RWPE2 (cell line): ENCODE measurements at regions not wholly inside any gene's neighbourhood (a gene's known extent, or its start where the extent isn't known, plus 50 kb on each side); places are given as distances from the start of the nearest gene placed in this dataset.

Experiments
- ATAC-seq: fragments of 200-7000 bp; cut with Tn5 transposase; 3 replicates; pipeline ENCODE4 v1.9.1; 2021; ENCODE audit warnings: low read depth
- DNase-seq: peaks from one replicate; pipeline ENCODE4 v3.0.0-alpha.2; 2020; ENCODE audit warnings: low spot score
- H3K27ac ChIP-seq: fragments of 450-650 bp; 2 replicates; pipeline ENCODE4 v1.5.1; 2017; ENCODE audit warnings: mild to moderate bottlenecking; ENCODE audit not compliant: poor library complexity, severe bottlenecking
- H3K27me3 ChIP-seq: fragments of 250-450 bp; sonication (Bioruptor Pico); 2 replicates; pipeline ENCODE4 v1.5.1; 2021; ENCODE audit warnings: mild to moderate bottlenecking, moderate library complexity; ENCODE audit not compliant: insufficient read depth, poor library complexity, severe bottlenecking
- H3K36me3 ChIP-seq: fragments of 250-450 bp; sonication (Bioruptor Pico); 2 replicates; pipeline ENCODE4 v1.5.1; 2020; ENCODE audit warnings: low read depth, mild to moderate bottlenecking, moderate library complexity
- H3K4me1 ChIP-seq: fragments of 250-450 bp; sonication (Bioruptor Pico); 2 replicates; pipeline ENCODE4 v1.5.1; 2021; ENCODE audit warnings: mild to moderate bottlenecking, moderate library complexity; ENCODE audit not compliant: insufficient read depth, poor library complexity, severe bottlenecking
- H3K4me3 ChIP-seq: fragments of 250-450 bp; sonication (Bioruptor Pico); 2 replicates; pipeline ENCODE4 v1.5.1; 2021; ENCODE audit warnings: mild to moderate bottlenecking, moderate library complexity; ENCODE audit not compliant: severe bottlenecking
- H3K9me3 ChIP-seq: fragments of 250-450 bp; sonication (Bioruptor Pico); 2 replicates; pipeline ENCODE4 v1.5.1; 2021; ENCODE audit warnings: mild to moderate bottlenecking, moderate library complexity; ENCODE audit not compliant: severe bottlenecking
- CTCF ChIP-seq: fragments of 450-650 bp; IDR thresholded peaks from one replicate; pipeline ENCODE4 v1.5.1; 2017; ENCODE audit warnings: mild to moderate bottlenecking, moderate library complexity; ENCODE audit not compliant: poor library complexity, severe bottlenecking

DNA sequence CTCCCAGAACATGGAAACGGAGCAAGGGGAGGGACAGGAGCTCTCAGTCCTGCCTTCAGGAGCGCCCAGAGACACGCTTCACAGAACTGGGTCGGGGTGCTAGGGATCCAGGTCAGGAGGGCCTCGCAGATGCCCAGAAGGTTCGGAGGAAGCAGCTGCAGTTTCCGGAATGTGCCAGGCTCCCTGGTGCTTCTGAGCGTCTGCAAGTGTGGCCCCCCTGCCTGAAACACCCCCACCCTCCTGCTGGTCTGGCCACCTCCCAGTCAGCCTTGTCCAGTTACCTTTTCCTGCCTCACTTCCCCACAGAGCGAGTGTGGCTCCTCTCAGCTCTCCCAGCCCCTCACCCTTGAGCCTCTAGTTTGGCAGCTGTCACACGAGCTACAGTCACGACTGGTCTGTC is 88.3 kb upstream of the TAF1B start:
- Histone ChIP-seq H3K4me1 (peaks cover 25% of the 10 kb centered on the region), H3K27ac (no peak overlapping the region)
- no peak for TF ChIP-seq CTCF

DNA sequence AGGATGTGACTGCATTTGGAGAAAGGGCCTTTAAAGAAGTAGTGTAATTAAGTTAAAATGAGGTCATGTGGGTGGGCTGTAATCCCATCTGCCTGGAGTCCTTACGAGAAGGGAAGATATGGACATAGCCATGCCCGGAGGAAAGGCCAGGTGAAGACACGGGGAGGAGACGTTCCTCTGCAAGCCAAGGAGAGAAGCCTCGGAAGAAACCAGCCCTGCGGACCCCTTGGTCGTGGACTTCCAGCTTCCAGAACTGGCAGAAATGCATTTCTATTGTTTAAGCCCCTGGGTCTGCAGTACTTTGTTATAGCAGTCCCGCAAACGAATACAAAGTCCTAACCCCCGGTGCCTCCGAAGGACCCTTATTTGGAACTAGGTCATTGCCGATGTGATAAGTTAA is 87.6 kb upstream of the TAF1B start:
- peaks cover 31% of the 10 kb centered on the region for H3K4me1 ChIP-seq
- H3K4me3 ChIP-seq: no peak overlapping the region
- ATAC-seq: no peak
- no peaks in the 10 kb centered on the region for H3K27me3 ChIP-seq
- no peak for DNase-seq
- no peak for TF ChIP-seq CTCF
- H3K36me3 ChIP-seq: no peaks in the 10 kb centered on the region
- H3K27ac ChIP-seq: no peak overlapping the region
- no peaks in the 10 kb centered on the region for H3K9me3 ChIP-seq

More for the DNA sequence above, 88.3 kb upstream of the TAF1B start:
- Histone ChIP-seq H3K9me3 (no peaks in the 10 kb centered on the region), H3K27me3 (no peaks in the 10 kb centered on the region), H3K36me3 (no peaks in the 10 kb centered on the region), H3K4me3 (no peak overlapping the region)
- ATAC-seq (no peak), DNase-seq (no peak)

DNA sequence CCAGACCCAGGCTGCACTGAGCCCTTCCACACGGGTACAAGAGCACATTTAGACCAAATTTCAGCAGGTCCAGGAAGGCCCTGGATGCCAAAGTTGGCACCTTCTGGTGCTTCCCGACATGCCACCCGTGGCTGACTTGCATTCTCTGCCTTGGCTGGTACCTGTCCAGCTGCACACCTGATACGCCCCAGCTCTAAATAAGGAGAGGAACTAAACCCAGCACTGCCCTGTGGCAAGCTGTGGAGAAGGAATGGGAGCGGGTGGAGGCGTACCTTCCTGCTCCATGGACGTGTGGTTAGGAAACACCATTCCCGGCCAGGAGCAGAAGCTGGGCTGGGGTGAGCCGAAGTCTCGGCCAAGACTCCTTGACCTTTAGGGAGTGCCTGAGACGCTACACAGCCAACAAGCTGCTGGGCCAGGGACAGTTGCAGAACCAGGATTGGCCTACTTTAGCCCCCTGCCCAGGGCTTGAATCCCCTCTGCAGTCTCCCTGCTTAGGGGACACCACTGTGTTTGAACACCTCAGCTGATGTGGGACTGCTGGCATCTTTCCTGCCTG is 86.5 kb upstream of the TAF1B start:
- no peak for TF ChIP-seq CTCF
- Histone ChIP-seq H3K36me3 (no peaks in the 10 kb centered on the region), H3K4me3 (no peak overlapping the region), H3K27ac (no peak overlapping the region), H3K4me1 (peaks cover 32% of the 10 kb centered on the region), H3K9me3 (no peaks in the 10 kb centered on the region), H3K27me3 (no peaks in the 10 kb centered on the region)
- DNase-seq (no peak), ATAC-seq (no peak)

DNA sequence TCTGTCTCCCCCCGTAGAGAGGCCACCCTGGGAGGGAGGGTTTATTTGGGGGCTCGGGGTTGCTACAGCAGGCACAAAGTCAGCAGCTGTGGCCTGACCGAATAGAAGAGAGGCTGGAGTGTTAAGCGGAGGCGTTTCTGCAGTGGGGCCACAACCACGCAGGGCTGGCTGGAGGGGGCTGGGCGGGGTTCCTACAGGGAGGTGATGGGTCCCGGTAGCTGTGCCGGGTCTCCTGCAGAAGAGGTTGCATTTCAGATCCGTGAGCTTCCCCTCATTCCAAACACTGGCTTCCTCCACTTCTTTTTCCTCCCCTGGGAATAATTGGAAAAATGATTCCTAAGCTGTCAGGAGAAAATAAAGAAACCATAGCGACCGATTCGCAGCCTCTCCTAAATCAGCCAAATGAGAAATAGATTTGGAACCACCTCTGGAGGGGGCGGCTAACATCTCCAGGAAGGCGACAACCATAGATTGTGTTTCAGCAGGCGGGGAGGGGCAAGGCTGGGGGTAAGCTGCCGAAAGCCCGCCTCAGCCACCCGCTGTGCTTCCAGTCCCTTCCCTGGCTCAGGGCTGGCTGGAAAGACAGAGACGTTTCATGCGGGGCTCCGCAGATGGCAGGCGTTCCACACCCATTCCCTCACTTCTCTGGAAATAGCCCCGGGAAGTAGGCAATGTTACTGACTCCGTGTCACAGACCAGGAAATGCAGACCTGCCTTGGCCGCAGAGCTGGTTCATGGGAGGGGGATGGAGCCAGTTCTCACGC is 85.6 kb upstream of the TAF1B start:
- Histone ChIP-seq H3K4me1 (peaks cover 27% of the 10 kb centered on the region), H3K9me3 (no peaks in the 10 kb centered on the region), H3K27me3 (no peaks in the 10 kb centered on the region), H3K27ac (no peak overlapping the region), H3K36me3 (no peaks in the 10 kb centered on the region), H3K4me3 (no peak overlapping the region)
- ATAC-seq (no peak), DNase-seq (no peak)
- TF ChIP-seq CTCF: no peak

- TF ChIP-seq CTCF: no peak
- Histone ChIP-seq H3K4me3 (no peak overlapping the region), H3K27me3 (no peaks in the 10 kb centered on the region), H3K4me1 (peaks cover 18% of the 10 kb centered on the region), H3K36me3 (no peaks in the 10 kb centered on the region), H3K9me3 (no peaks in the 10 kb centered on the region), H3K27ac (no peak overlapping the region)
- ATAC-seq (no peak), DNase-seq (no peak)
Measured at GRCh38 chr2:9758741-9759140, 84.5 kb upstream of the TAF1B start.
